ENCODE measurements at regions not wholly inside any gene's neighbourhood (a gene's known extent, or its start where the extent isn't known, plus 50 kb on each side); places are given as distances from the start of the nearest gene placed in this dataset.

GRCh38 chr2:31703253-31703652, 122.5 kb upstream of the SRD5A2 start (continued):
- no peak for TF ChIP-seq ETV6 (conservative IDR thresholded peaks at IDR 0.05 in 1 of 2, IDR thresholded peaks at IDR 0.05 in 1 of 2; ENCODE audit: borderline replicate concordance in 1 of 2, low read depth in 1 of 2)

GRCh38 chr2:31698722-31699121, 118.0 kb upstream of the SRD5A2 start:
- intact Hi-C loops (cut with micrococcal nuclease; ENCODE audit: unreplicated experiment) (no loop called here), in situ Hi-C loops (cut with MboI) (no loop called here)
- no peak for FAIRE-seq
- Histone ChIP-seq H3K4me1 (ENCODE audit: control insufficient read depth, insufficient read depth, low read length) (no peaks in the 10 kb centered on the region), H4K20me1 (ENCODE audit: control insufficient read depth, insufficient read depth) (no peaks in the 10 kb centered on the region), H3K9ac (ENCODE audit: control insufficient read depth, insufficient read depth, low read length) (no peak overlapping the region), H3K27me3 (replicated peaks in 1 of 2; ENCODE audit: control insufficient read depth in 2 of 2, insufficient read depth in 2 of 2, low read length in 1 of 2) (no peaks in the 10 kb centered on the region), H3K27ac (ENCODE audit: control insufficient read depth, insufficient read depth) (no peak overlapping the region), H3K4me3 (no peak overlapping the region), H3K9me3 (replicated peaks; ENCODE audit: control insufficient read depth, insufficient read depth, low read length) (peaks cover 9% of the 10 kb centered on the region), H3K36me3 (ENCODE audit: control insufficient read depth in 2 of 2, insufficient read depth in 2 of 2, low read length in 1 of 2) (no peaks in the 10 kb centered on the region), H3K4me2 (ENCODE audit: control insufficient read depth, insufficient read depth) (no peak overlapping the region), H3K79me2 (ENCODE audit: control insufficient read depth, insufficient read depth, low read length) (no peaks in the 10 kb centered on the region), H2AFZ (ENCODE audit: control insufficient read depth, low read depth, low read length) (no peak overlapping the region)
- ATAC-seq: no peak
- RAD21 ChIA-PET (ENCODE audit: unreplicated experiment): no interaction called here
- no peak for DNase-seq (ENCODE audit: low read depth, low spot score)
- POLR2A ChIA-PET: no interaction called here
- no TSS peak for BruUV-seq (replicated peaks)
- 0% methylated on average over 1 of the region's 1 CpG for WGBS (ENCODE audit: insufficient coverage, insufficient replicate concordance, low lambda C conversion rate, missing lambda C conversion rate)
- TF ChIP-seq WRNIP1 (IDR thresholded peaks at IDR 0.05; ENCODE audit: borderline replicate concordance, low read depth, low read length): no peak
- TF ChIP-seq SMARCA5 (IDR thresholded peaks at IDR 0.05): no peak
- TF ChIP-seq RAD51 (IDR thresholded peaks at IDR 0.05): no peak
- TF ChIP-seq ASH2L (IDR thresholded peaks at IDR 0.05; ENCODE audit: borderline replicate concordance, low read depth): no peak
- TF ChIP-seq RFX5 (IDR thresholded peaks at IDR 0.05; ENCODE audit: low read depth, low read length): no peak
- no peak for TF ChIP-seq ZNF217 (IDR thresholded peaks at IDR 0.05)
- no peak for TF ChIP-seq TCF12 (IDR thresholded peaks at IDR 0.05; ENCODE audit: low read depth, low read length)
- TF ChIP-seq, protein P1, sequence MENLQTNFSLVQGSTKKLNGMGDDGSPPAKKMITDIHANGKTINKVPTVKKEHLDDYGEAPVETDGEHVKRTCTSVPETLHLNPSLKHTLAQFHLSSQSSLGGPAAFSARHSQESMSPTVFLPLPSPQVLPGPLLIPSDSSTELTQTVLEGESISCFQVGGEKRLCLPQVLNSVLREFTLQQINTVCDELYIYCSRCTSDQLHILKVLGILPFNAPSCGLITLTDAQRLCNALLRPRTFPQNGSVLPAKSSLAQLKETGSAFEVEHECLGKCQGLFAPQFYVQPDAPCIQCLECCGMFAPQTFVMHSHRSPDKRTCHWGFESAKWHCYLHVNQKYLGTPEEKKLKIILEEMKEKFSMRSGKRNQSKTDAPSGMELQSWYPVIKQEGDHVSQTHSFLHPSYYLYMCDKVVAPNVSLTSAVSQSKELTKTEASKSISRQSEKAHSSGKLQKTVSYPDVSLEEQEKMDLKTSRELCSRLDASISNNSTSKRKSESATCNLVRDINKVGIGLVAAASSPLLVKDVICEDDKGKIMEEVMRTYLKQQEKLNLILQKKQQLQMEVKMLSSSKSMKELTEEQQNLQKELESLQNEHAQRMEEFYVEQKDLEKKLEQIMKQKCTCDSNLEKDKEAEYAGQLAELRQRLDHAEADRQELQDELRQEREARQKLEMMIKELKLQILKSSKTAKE (IDR thresholded peaks at IDR 0.05; ENCODE audit: low read depth, poor library complexity, severe bottlenecking): no peak
- no peak for TF ChIP-seq YY1 (IDR thresholded peaks at IDR 0.05; ENCODE audit: low read depth, low read length)
- TF ChIP-seq IKZF2 (IDR thresholded peaks at IDR 0.05): no peak
- no peak for TF ChIP-seq MAX (IDR thresholded peaks at IDR 0.05; ENCODE audit: low read depth, low read length)
- no peak for TF ChIP-seq EED (IDR thresholded peaks at IDR 0.05; ENCODE audit: low read depth)
- no peak for TF ChIP-seq BMI1 (IDR thresholded peaks at IDR 0.05; ENCODE audit: borderline replicate concordance)
- CTCF ChIA-PET: no interaction called here
- SMC1A ChIA-PET (ENCODE audit: uncharacterized antibody, unreplicated experiment): no interaction called here

Data from GM12878 (cell line).